NT2/D1 (cell line): ENCODE measurements at regions not wholly inside any gene's neighbourhood (a gene's known extent, or its start where the extent isn't known, plus 50 kb on each side); places are given as distances from the start of the nearest gene placed in this dataset.

Experiments used
- YY1 ChIP-seq: IDR thresholded peaks from 2 replicates; pipeline ENCODE4 v1.6.1; 2011; ENCODE audit not compliant: insufficient read length, insufficient read depth
- ZNF274 ChIP-seq: IDR thresholded peaks from 2 replicates; pipeline ENCODE4 v1.6.1; 2011; ENCODE audit warnings: mild to moderate bottlenecking, low read depth, low read length

- TF ChIP-seq YY1: no peak
- TF ChIP-seq ZNF274: no peak
Observed at GRCh38 chr3:147529551-147529950, 120.4 kb downstream of the ZIC1 start.
